ENCODE measurements at regions not wholly inside any gene's neighbourhood (a gene's known extent, or its start where the extent isn't known, plus 50 kb on each side); places are given as distances from the start of the nearest gene placed in this dataset.

- Histone ChIP-seq H4K20me1 (replicated peaks; ENCODE audit: insufficient read depth) (no peaks in the 10 kb centered on the region), H3K4me1 (ENCODE audit: insufficient read depth) (peaks cover 11% of the 10 kb centered on the region), H3F3A (replicated peaks; ENCODE audit: low read depth) (no peaks in the 10 kb centered on the region), H2AFZ (no peak overlapping the region), H3K4me3 (no peak overlapping the region), H3K27ac (ENCODE audit: low read depth) (no peak overlapping the region), H3K36me3 (ENCODE audit: insufficient read depth) (no peaks in the 10 kb centered on the region), H3K27me3 (ENCODE audit: insufficient read depth) (no peaks in the 10 kb centered on the region), H3K9me2 (ENCODE audit: insufficient read depth) (no peaks in the 10 kb centered on the region), H3K79me2 (replicated peaks; ENCODE audit: insufficient read depth) (no peaks in the 10 kb centered on the region), H3K4me2 (no peak overlapping the region)
- no peaks in the 10 kb centered on the region for H3K36me3 Mint-ChIP-seq (ENCODE audit: low read depth)
- no peak for ATAC-seq
- H3K27ac Mint-ChIP-seq = no peak overlapping the region
- H3K4me3 Mint-ChIP-seq = no peak overlapping the region
- H3K27me3 Mint-ChIP-seq (ENCODE audit: insufficient read depth, low read depth, poor library complexity) = peaks cover 4% of the 10 kb centered on the region
- H3K9me3 Mint-ChIP-seq = no peaks in the 10 kb centered on the region
- DNase-seq (ENCODE audit: low spot score) = no peak
- H3K4me1 Mint-ChIP-seq = peaks cover 8% of the 10 kb centered on the region
- TF ChIP-seq ETS1 (IDR thresholded peaks at IDR 0.05) = no peak
- TF ChIP-seq STAT1 (IDR thresholded peaks at IDR 0.05; ENCODE audit: unreplicated experiment) = no peak
- no peak for TF ChIP-seq CREB1 (CRISPR knock-in tag; IDR thresholded peaks at IDR 0.05; ENCODE audit: low read depth)
- TF ChIP-seq CTCF (conservative IDR thresholded peaks at IDR 0.05; ENCODE audit: low read depth in 2 of 2) = no peak
- no peak for TF ChIP-seq REST (IDR thresholded peaks at IDR 0.05; ENCODE audit: unreplicated experiment)
- no peak for TF ChIP-seq ZNF462 (CRISPR knock-in tag; IDR thresholded peaks at IDR 0.05)
Measured at GRCh38 chr5:101675510-101676219, 620.4 kb downstream of the SLCO4C1 start.
